Testis (tissue), 2 donors: ENCODE measurements at regions not wholly inside any gene's neighbourhood (a gene's known extent, or its start where the extent isn't known, plus 50 kb on each side); places are given as distances from the start of the nearest gene placed in this dataset.

ENCODE experiments used
- CTCF ChIP-seq, 3 experiments: fragments of 450-650 bp in 2 of 3; fragments of 200-600 bp in 1 of 3; sonication (generic) in 1 of 3; IDR thresholded peaks; one replicate each; pipeline ENCODE4 v1.5.1; 2016 to 2019; ENCODE audit warnings: antibody characterized with exemption in 3 of 3, mild to moderate bottlenecking in 2 of 3, moderate library complexity in 1 of 3
- POLR2A ChIP-seq: fragments of 450-650 bp; IDR thresholded peaks from one replicate; pipeline ENCODE4 v1.6.1; 2017; ENCODE audit warnings: antibody characterized with exemption, mild to moderate bottlenecking, moderate library complexity

- TF ChIP-seq POLR2A: no peak
- TF ChIP-seq CTCF (IDR thresholded peaks at IDR 0.05): no peak
Measured at GRCh38 chr20:48139262-48140041, 354.2 kb upstream of the SULF2 start.
